ENCODE measurements at regions not wholly inside any gene's neighbourhood (a gene's known extent, or its start where the extent isn't known, plus 50 kb on each side); places are given as distances from the start of the nearest gene placed in this dataset.

DNA sequence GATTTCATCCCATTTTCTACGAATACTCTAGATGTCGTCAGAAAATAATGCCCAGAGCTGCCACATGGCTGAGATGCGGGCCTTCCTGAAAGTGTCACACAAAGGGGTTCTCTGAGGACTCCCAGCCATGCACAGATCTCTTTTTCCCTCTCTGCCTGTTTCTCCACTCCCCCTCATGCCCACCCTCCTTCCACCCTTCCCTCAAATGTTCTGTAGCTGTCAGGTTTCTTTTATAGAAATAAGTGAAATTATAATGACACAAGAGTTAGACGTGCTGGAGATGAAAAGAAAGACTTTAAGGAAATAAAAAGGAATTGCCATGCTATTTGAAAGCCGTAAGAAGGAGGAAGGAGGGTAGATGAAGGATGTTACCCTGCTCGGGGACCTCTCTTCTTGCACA is 819.3 kb upstream of the CELF2 start (continued):
- TF ChIP-seq RB1 (IDR thresholded peaks at IDR 0.05; ENCODE audit: borderline replicate concordance), result no peak
- no peak for TF ChIP-seq CHD4 (IDR thresholded peaks at IDR 0.05)
- TF ChIP-seq RAD21 (IDR thresholded peaks at IDR 0.05; ENCODE audit: insufficient read depth, low read depth, low read length), result no peak
- TF ChIP-seq STAT1 (conservative IDR thresholded peaks at IDR 0.05), result no peak

DNA sequence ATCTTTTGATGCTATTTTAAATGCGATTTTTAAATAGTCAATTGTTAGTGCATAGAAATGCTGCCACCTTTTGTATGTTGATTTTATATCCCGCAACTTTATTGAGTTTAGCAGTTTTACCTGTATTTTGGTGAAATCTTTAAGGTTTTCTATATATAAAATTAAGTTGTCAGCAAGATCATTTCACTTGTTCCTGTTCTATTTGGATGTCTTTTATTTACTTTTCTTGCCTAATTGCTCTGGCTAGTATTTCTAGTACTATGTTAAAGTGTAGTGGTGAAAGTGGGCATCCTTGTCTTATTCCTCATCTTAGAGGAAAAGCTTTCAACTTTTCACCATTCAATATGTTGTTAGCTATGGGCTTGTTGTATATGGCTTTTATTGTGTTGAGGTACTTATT is 813.3 kb upstream of the CELF2 start:
- BruUV-seq (replicated peaks), result no TSS peak
- no peaks in the 10 kb centered on the region; the same call in 2 of the 3 replicates for H3K9me3 ChIP-seq (replicated peaks; ENCODE audit: control insufficient read depth, insufficient read depth, low read length)
- TF ChIP-seq KLF5 (IDR thresholded peaks at IDR 0.05; ENCODE audit: partially characterized antibody) (no peak), SP1 (IDR thresholded peaks at IDR 0.05; ENCODE audit: low read depth, low read length) (no peak)
- no peak overlapping the region for H3K27ac ChIP-seq (ENCODE audit: control insufficient read depth, insufficient read depth)
- H3K4me1 ChIP-seq (ENCODE audit: control insufficient read depth, insufficient read depth, low read length), result no peaks in the 10 kb centered on the region
- H3K9ac ChIP-seq (ENCODE audit: control insufficient read depth, insufficient read depth, low read length), result no peak overlapping the region
- no peak overlapping the region for H3K4me2 ChIP-seq (ENCODE audit: control insufficient read depth, insufficient read depth)
- H4K20me1 ChIP-seq (ENCODE audit: control insufficient read depth, insufficient read depth), result no peaks in the 10 kb centered on the region
- ChIA-PET POLR2A (no interaction called here), RAD21 (ENCODE audit: unreplicated experiment) (no interaction called here), CTCF (no interaction called here), SMC1A (ENCODE audit: uncharacterized antibody, unreplicated experiment) (no interaction called here)
- no peak for DNase-seq (ENCODE audit: low read depth, low spot score)
- H3K4me3 ChIP-seq, result no peak overlapping the region
- no peak for FAIRE-seq
- intact Hi-C loops (cut with micrococcal nuclease; ENCODE audit: unreplicated experiment) (no loop called here), in situ Hi-C loops (cut with MboI) (no loop called here)
- no peaks in the 10 kb centered on the region for H3K79me2 ChIP-seq (ENCODE audit: control insufficient read depth, insufficient read depth, low read length)
- WGBS (ENCODE audit: insufficient coverage, insufficient replicate concordance, low lambda C conversion rate, missing lambda C conversion rate), result 22% methylated on average over 2 of the region's 2 CpGs
- H3K27me3 ChIP-seq (replicated peaks in 1 of 2; ENCODE audit: control insufficient read depth in 2 of 2, insufficient read depth in 2 of 2, low read length in 1 of 2), result no peaks in the 10 kb centered on the region
- no peak overlapping the region for H2AFZ ChIP-seq (ENCODE audit: control insufficient read depth, low read depth, low read length)
- no peaks in the 10 kb centered on the region for H3K36me3 ChIP-seq (ENCODE audit: control insufficient read depth in 2 of 2, insufficient read depth in 2 of 2, low read length in 1 of 2)
- no peak for ATAC-seq

DNA sequence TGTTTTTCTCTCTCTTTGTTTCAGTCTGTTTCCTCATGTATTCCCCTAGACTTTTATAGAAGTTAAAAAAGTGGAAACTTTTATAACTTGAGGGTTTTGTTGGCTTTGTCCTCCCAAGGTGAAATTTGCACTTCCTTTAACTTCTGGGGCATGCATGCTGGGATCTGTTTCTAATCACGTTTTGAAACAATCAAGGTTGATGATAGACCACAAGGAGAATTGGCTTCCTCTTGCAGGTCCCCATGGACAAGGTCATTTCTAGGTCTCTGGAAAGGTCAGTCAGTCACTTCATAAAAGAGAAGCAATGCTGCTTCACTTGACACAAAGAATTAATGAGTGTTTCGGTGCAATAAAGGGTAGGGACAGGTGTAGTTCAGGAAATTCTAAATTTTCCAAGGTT is 811.8 kb upstream of the CELF2 start:
- FAIRE-seq (no peak), DNase-seq (ENCODE audit: low read depth, low spot score) (no peak), ATAC-seq (no peak)
- Histone ChIP-seq H3K9me3 (replicated peaks; ENCODE audit: control insufficient read depth, insufficient read depth, low read length) (no peaks in the 10 kb centered on the region; the same call in 2 of the 3 replicates), H3K36me3 (ENCODE audit: control insufficient read depth in 2 of 2, insufficient read depth in 2 of 2, low read length in 1 of 2) (no peaks in the 10 kb centered on the region), H3K4me3 (no peak overlapping the region), H3K79me2 (ENCODE audit: control insufficient read depth, insufficient read depth, low read length) (no peaks in the 10 kb centered on the region), H3K4me2 (ENCODE audit: control insufficient read depth, insufficient read depth) (no peak overlapping the region), H3K9ac (ENCODE audit: control insufficient read depth, insufficient read depth, low read length) (no peak overlapping the region), H3K27ac (ENCODE audit: control insufficient read depth, insufficient read depth) (no peak overlapping the region), H4K20me1 (ENCODE audit: control insufficient read depth, insufficient read depth) (no peaks in the 10 kb centered on the region), H3K4me1 (ENCODE audit: control insufficient read depth, insufficient read depth, low read length) (no peaks in the 10 kb centered on the region), H2AFZ (ENCODE audit: control insufficient read depth, low read depth, low read length) (no peak overlapping the region), H3K27me3 (replicated peaks in 1 of 2; ENCODE audit: control insufficient read depth in 2 of 2, insufficient read depth in 2 of 2, low read length in 1 of 2) (no peaks in the 10 kb centered on the region)
- SMC1A ChIA-PET (ENCODE audit: uncharacterized antibody, unreplicated experiment), result no interaction called here
- BruUV-seq (replicated peaks), result no TSS peak
- CTCF ChIA-PET, result no interaction called here
- RAD21 ChIA-PET (ENCODE audit: unreplicated experiment), result no interaction called here
- POLR2A ChIA-PET, result no interaction called here
- in situ Hi-C loops (cut with MboI), result no loop called here
- intact Hi-C loops (cut with micrococcal nuclease; ENCODE audit: unreplicated experiment), result no loop called here
- 5% methylated on average over 2 of the region's 2 CpGs for WGBS (ENCODE audit: insufficient coverage, insufficient replicate concordance, low lambda C conversion rate, missing lambda C conversion rate)
- TF ChIP-seq POLR2AphosphoS5 (IDR thresholded peaks at IDR 0.05; ENCODE audit: low read length), result no peak
- TF ChIP-seq CBX3 (IDR thresholded peaks at IDR 0.05; ENCODE audit: borderline replicate concordance, low read depth), result no peak
- no peak for TF ChIP-seq ESRRA (IDR thresholded peaks at IDR 0.05; ENCODE audit: low read length)
- TF ChIP-seq TARDBP (IDR thresholded peaks at IDR 0.05; ENCODE audit: borderline replicate concordance), result no peak
- no peak for TF ChIP-seq ZNF622 (IDR thresholded peaks at IDR 0.05)
- TF ChIP-seq NBN (IDR thresholded peaks at IDR 0.05), result no peak
- TF ChIP-seq BHLHE40 (IDR thresholded peaks at IDR 0.05; ENCODE audit: borderline replicate concordance in 1 of 2, low read depth in 2 of 2, low read length in 1 of 2), result no peak
- TF ChIP-seq, protein P1, sequence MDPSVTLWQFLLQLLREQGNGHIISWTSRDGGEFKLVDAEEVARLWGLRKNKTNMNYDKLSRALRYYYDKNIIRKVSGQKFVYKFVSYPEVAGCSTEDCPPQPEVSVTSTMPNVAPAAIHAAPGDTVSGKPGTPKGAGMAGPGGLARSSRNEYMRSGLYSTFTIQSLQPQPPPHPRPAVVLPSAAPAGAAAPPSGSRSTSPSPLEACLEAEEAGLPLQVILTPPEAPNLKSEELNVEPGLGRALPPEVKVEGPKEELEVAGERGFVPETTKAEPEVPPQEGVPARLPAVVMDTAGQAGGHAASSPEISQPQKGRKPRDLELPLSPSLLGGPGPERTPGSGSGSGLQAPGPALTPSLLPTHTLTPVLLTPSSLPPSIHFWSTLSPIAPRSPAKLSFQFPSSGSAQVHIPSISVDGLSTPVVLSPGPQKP (IDR thresholded peaks at IDR 0.05; ENCODE audit: low read depth, low read length), result no peak
- TF ChIP-seq, protein P2, sequence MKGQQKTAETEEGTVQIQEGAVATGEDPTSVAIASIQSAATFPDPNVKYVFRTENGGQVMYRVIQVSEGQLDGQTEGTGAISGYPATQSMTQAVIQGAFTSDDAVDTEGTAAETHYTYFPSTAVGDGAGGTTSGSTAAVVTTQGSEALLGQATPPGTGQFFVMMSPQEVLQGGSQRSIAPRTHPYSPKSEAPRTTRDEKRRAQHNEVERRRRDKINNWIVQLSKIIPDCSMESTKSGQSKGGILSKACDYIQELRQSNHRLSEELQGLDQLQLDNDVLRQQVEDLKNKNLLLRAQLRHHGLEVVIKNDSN (IDR thresholded peaks at IDR 0.05; ENCODE audit: borderline replicate concordance, extremely low read length, insufficient read depth, low read depth, low read length), result no peak
- TF ChIP-seq NR2F1 (conservative IDR thresholded peaks at IDR 0.05), result no peak
- no peak for TF ChIP-seq ZNF274 (IDR thresholded peaks at IDR 0.05; ENCODE audit: insufficient read depth, insufficient read length)
- no peak for TF ChIP-seq CBX5 (IDR thresholded peaks at IDR 0.05; ENCODE audit: low read depth)
- no peak for TF ChIP-seq CREM (IDR thresholded peaks at IDR 0.05; ENCODE audit: low read depth)
